A549 (cell line): ENCODE measurements at regions not wholly inside any gene's neighbourhood (a gene's known extent, or its start where the extent isn't known, plus 50 kb on each side); places are given as distances from the start of the nearest gene placed in this dataset.

ENCODE experiments used
- ATAC-seq, 2 experiments: fragments of 200-7000 bp in 1 of 2; fragments of >200 bp in 1 of 2; cut with Nextera tagmentation in 1 of 2; cut with Tn5 transposase in 1 of 2; 3 replicates each; pipeline versions ENCODE4 v1.8.0 to v1.9.1; 2018 to 2020; ENCODE audit warnings: mild to moderate bottlenecking in 1 of 2, moderate library complexity in 1 of 2
- CTCF ChIA-PET: fragments of 300-600 bp; sonication (Branson Sonifier 250); formaldehyde crosslinking; extraction: SDS; loops from one replicate; lab custom pipeline; 2021; ENCODE audit warnings: antibody characterized with exemption, inconsistent platforms; lab: Yijun Ruan, JAX
- POLR2A ChIA-PET: fragments of 350-600 bp; formaldehyde crosslinking; extraction: SDS; loops from one replicate; lab custom pipeline; 2021; ENCODE audit warnings: antibody characterized with exemption, inconsistent platforms; lab: Yijun Ruan, JAX
- DNase-seq, 2 experiments: peaks; one replicate each; pipeline versions ENCODE4 v3.0.0 to v3.0.0-alpha.2; 2011 to 2016; ENCODE audit warnings: low read depth in 1 of 2, low spot score in 1 of 2
- FAIRE-seq: peaks from 2 replicates; lab custom pipeline; 2011; peaks lifted over from hg19 to GRCh38; lab: Jason Lieb, UNC
- H3K27ac ChIP-seq, 2 experiments: fragments of >200 bp; sonication (Bioruptor Twin); formaldehyde crosslinking; 3 replicates each; pipeline ENCODE4 v1.5.1; 2016 to 2017
- H3K4me1 ChIP-seq: fragments of >200 bp; sonication (Bioruptor Twin); formaldehyde crosslinking; 3 replicates; pipeline ENCODE4 v1.6.1; 2016
- H3K4me2 ChIP-seq: fragments of >200 bp; sonication (Bioruptor Twin); formaldehyde crosslinking; 3 replicates; pipeline ENCODE4 v1.6.1; 2016
- H3K4me3 ChIP-seq: fragments of >200 bp; sonication (Bioruptor Twin); formaldehyde crosslinking; 3 replicates; pipeline ENCODE4 v1.5.1; 2016
- H3K9me3 ChIP-seq: fragments of >200 bp; sonication (Bioruptor Twin); formaldehyde crosslinking; 3 replicates; pipeline ENCODE4 v1.6.1; 2016
- ATOH8 ChIP-seq: fragments of 250-450 bp; sonication (Bioruptor Pico); IDR thresholded peaks from 2 replicates; pipeline ENCODE4 v1.5.0; 2020; ENCODE audit warnings: low read depth, mild to moderate bottlenecking, moderate library complexity
- CBX8 ChIP-seq: fragments of 200-600 bp; sonication (generic); IDR thresholded peaks from 2 replicates; pipeline ENCODE4 v1.6.1; 2016
- EHF ChIP-seq: fragments of 250-450 bp; sonication (Bioruptor Pico); IDR thresholded peaks from 2 replicates; pipeline ENCODE4 v1.5.0; 2020; ENCODE audit warnings: mild to moderate bottlenecking
- FOXS1 ChIP-seq: fragments of 250-450 bp; sonication (Bioruptor Pico); IDR thresholded peaks from 2 replicates; pipeline ENCODE4 v1.5.0; 2020; ENCODE audit warnings: mild to moderate bottlenecking, moderate library complexity
- HEYL ChIP-seq: fragments of 250-450 bp; sonication (Bioruptor Pico); IDR thresholded peaks from 2 replicates; pipeline ENCODE4 v1.8.0; 2021; ENCODE audit warnings: mild to moderate bottlenecking, moderate library complexity
- HOXB13 ChIP-seq: fragments of 250-450 bp; sonication (Bioruptor Pico); IDR thresholded peaks from 2 replicates; pipeline ENCODE4 v1.5.0; 2020; ENCODE audit warnings: low read depth, mild to moderate bottlenecking, moderate library complexity
- HOXB5 ChIP-seq: fragments of 250-450 bp; sonication (Bioruptor Pico); IDR thresholded peaks from 2 replicates; pipeline ENCODE4 v1.5.0; 2020; ENCODE audit warnings: mild to moderate bottlenecking, moderate library complexity
- MAFK ChIP-seq: fragments of 450-650 bp; IDR thresholded peaks from 2 replicates; pipeline ENCODE4 v1.6.1; 2014; ENCODE audit not compliant: partially characterized antibody
- MAZ ChIP-seq: fragments of 150-350 bp; IDR thresholded peaks from 2 replicates; pipeline ENCODE4 v1.6.1; 2014; ENCODE audit warnings: antibody characterized with exemption, low read depth, low read length, borderline replicate concordance
- MYC ChIP-seq: IDR thresholded peaks from 2 replicates; pipeline ENCODE4 v1.6.1; 2012; ENCODE audit warnings: mild to moderate bottlenecking, inconsistent platforms, low read length, improper control_type of control experiment, borderline replicate concordance
- NFE2L2 ChIP-seq: fragments of 150-350 bp; conservative IDR thresholded peaks from 2 replicates; pipeline ENCODE4 v1.6.1; 2014; ENCODE audit warnings: low read length
- NPAS2 ChIP-seq: fragments of 250-450 bp; sonication (Bioruptor Pico); IDR thresholded peaks from 2 replicates; pipeline ENCODE4 v1.8.0; 2022; ENCODE audit warnings: mild to moderate bottlenecking, moderate library complexity, borderline replicate concordance
- PBX3 ChIP-seq: IDR thresholded peaks from 2 replicates; pipeline ENCODE4 v1.6.1; 2012
- RAD21 ChIP-seq, 2 experiments: fragments of >200 bp in 1 of 2; sonication (Bioruptor Twin) in 1 of 2; formaldehyde crosslinking in 1 of 2; IDR thresholded peaks in 1 of 2; conservative IDR thresholded peaks in 1 of 2; 2 replicates in 1 of 2; 3 replicates in 1 of 2; pipeline ENCODE4 v1.6.1; 2012 to 2018; ENCODE audit warnings: inconsistent platforms in 1 of 2
- REST ChIP-seq: fragments of 200-600 bp; sonication (generic); IDR thresholded peaks from 2 replicates; pipeline ENCODE4 v1.6.1; 2016; ENCODE audit warnings: antibody characterized with exemption, mild to moderate bottlenecking, moderate library complexity
- SMC3 ChIP-seq: fragments of >200 bp; sonication (Bioruptor Twin); formaldehyde crosslinking; IDR thresholded peaks from 3 replicates; pipeline ENCODE4 v1.6.1; 2018; ENCODE audit warnings: inconsistent platforms
- TFCP2L1 ChIP-seq: fragments of 250-450 bp; sonication (Bioruptor Pico); IDR thresholded peaks from 2 replicates; pipeline ENCODE4 v1.5.0; 2021; ENCODE audit warnings: mild to moderate bottlenecking
- ZC3H11A ChIP-seq: fragments of 450-650 bp; IDR thresholded peaks from 2 replicates; pipeline ENCODE4 v1.6.1; 2014; ENCODE audit warnings: antibody characterized with exemption, mild to moderate bottlenecking
- ZNF302 ChIP-seq: fragments of 250-450 bp; sonication (Bioruptor Pico); IDR thresholded peaks from 2 replicates; pipeline ENCODE4 v1.9.0; 2021; ENCODE audit warnings: inconsistent platforms, mild to moderate bottlenecking, moderate library complexity
- WGBS: methylation state at CpG from one replicate; pipeline ENCODE4 v1.1.6; 2017; ENCODE audit errors: missing lambda C conversion rate; 5-methylcytosine and 5-hydroxymethylcytosine counted together

GRCh38 chr10:4024027-4024426, 239.0 kb upstream of the KLF6 start:
- POLR2A ChIA-PET: no interaction called here
- no peak for DNase-seq
- ATAC-seq: no peak
- CTCF ChIA-PET: no interaction called here
- WGBS: 87% methylated on average over 17 of the region's 17 CpGs
- no peak for FAIRE-seq
- Histone ChIP-seq H3K9me3 (no peaks in the 10 kb centered on the region), H3K27ac (no peak overlapping the region), H3K4me3 (no peak overlapping the region), H3K4me2 (no peak overlapping the region), H3K4me1 (no peaks in the 10 kb centered on the region)
- TF ChIP-seq EHF (CRISPR knock-in tag) (no peak), ATOH8 (CRISPR knock-in tag) (no peak), NFE2L2 (peak; percentile 46; the same call in 1 of the 2 replicates), MAFK (peak; percentile 79), FOXS1 (CRISPR knock-in tag) (no peak)

GRCh38 chr10:4022473-4022872, 237.5 kb upstream of the KLF6 start:
- CTCF ChIA-PET: no interaction called here
- 80% methylated on average over 7 of the region's 7 CpGs for WGBS
- ATAC-seq (no peak), DNase-seq (no peak), FAIRE-seq (no peak)
- Histone ChIP-seq H3K4me3 (no peak overlapping the region), H3K4me1 (no peaks in the 10 kb centered on the region), H3K27ac (no peak overlapping the region), H3K4me2 (no peak overlapping the region), H3K9me3 (no peaks in the 10 kb centered on the region)
- POLR2A ChIA-PET: no interaction called here
- TF ChIP-seq SMC3: no peak
- TF ChIP-seq MYC: no peak
- no peak for TF ChIP-seq ZC3H11A

GRCh38 chr10:4020631-4021030, 235.6 kb upstream of the KLF6 start:
- POLR2A ChIA-PET: no interaction called here
- WGBS: 81% methylated on average over 5 of the region's 5 CpGs
- CTCF ChIA-PET: no interaction called here
- Histone ChIP-seq H3K27ac (no peak overlapping the region), H3K4me3 (no peak overlapping the region), H3K4me1 (no peaks in the 10 kb centered on the region), H3K4me2 (no peak overlapping the region), H3K9me3 (no peaks in the 10 kb centered on the region)
- DNase-seq: no peak
- FAIRE-seq: no peak
- TF ChIP-seq REST (no peak), CBX8 (no peak), NPAS2 (CRISPR knock-in tag) (no peak), ATOH8 (CRISPR knock-in tag) (no peak), HOXB5 (CRISPR knock-in tag) (no peak), HEYL (no peak), TFCP2L1 (CRISPR knock-in tag) (no peak), PBX3 (no peak), ZNF302 (CRISPR knock-in tag) (no peak), RAD21 (conservative IDR thresholded peaks at IDR 0.05 in 1 of 2, IDR thresholded peaks at IDR 0.05 in 1 of 2) (no peak), MAZ (no peak), HOXB13 (no peak)
- no peak for ATAC-seq
